GM12892 (cell line): ENCODE measurements at regions not wholly inside any gene's neighbourhood (a gene's known extent, or its start where the extent isn't known, plus 50 kb on each side); places are given as distances from the start of the nearest gene placed in this dataset.
"Not testable (repeated sequence)": the region's sequence is repeated elsewhere in the genome, so short reads cannot be mapped to it uniquely, and the experiment has no call there.

Experiments used
- POLR2A ChIP-seq: IDR thresholded peaks from 2 replicates; pipeline ENCODE4 v1.6.1; 2011; ENCODE audit warnings: low read depth, low read length, control low read depth
- POLR2AphosphoS5 ChIP-seq: IDR thresholded peaks from 2 replicates; pipeline ENCODE4 v1.6.1; 2011; ENCODE audit warnings: low read depth, low read length, control low read depth
- TAF1 ChIP-seq: IDR thresholded peaks from 2 replicates; pipeline ENCODE4 v1.6.1; 2011; ENCODE audit warnings: low read depth, mild to moderate bottlenecking, control low read depth, low read length, borderline replicate concordance

DNA sequence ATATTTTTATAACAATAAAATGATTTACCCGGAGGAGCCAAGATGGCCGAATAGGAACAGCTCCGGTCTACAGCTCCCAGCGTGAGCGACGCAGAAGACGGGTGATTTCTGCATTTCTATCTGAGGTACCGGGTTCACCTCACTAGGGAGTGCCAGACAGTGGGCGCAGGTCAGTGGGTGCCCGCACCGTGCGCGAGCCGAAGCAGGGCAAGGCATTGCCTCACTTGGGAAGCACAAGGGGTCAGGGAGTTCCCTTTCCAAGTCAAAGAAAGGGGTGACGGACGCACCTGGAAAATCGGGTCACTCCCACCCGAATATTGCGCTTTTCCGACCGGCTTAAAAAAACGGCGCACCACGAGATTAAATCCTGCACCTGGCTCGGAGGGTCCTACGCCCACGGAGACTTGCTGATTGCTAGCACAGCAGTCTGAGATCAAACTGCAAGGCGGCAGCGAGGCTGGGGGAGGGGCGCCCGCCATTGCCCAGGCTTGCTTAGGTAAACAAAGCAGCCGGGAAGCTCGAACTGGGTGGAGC lies 53.3 kb upstream of the HECW1 start:
- TF ChIP-seq POLR2A, POLR2AphosphoS5, TAF1: not testable (repeated sequence)
